G401 (cell line): ENCODE measurements at regions not wholly inside any gene's neighbourhood (a gene's known extent, or its start where the extent isn't known, plus 50 kb on each side); places are given as distances from the start of the nearest gene placed in this dataset.
"Not testable (repeated sequence)": the region's sequence is repeated elsewhere in the genome, so short reads cannot be mapped to it uniquely, and the experiment has no call there.

Source experiments
- DNase-seq: peaks from one replicate; pipeline ENCODE4 v3.0.0-alpha.2; 2015; ENCODE audit warnings: low spot score
- in situ Hi-C: cut with HindIII; loops from 2 replicates; pipeline ENCODE4 v1.10.0; 2016; ENCODE audit warnings: low sequenced_read_pairs, mixed read lengths

GRCh38 chr10:45106236-45106856 lies 105.6 kb downstream of the ZNF22 start:
- no peak for DNase-seq
- in situ Hi-C loops: no loop called here

GRCh38 chr10:45111509-45111908 lies 110.8 kb downstream of the ZNF22 start:
- no peak for DNase-seq
- in situ Hi-C loops: no loop called here

GRCh38 chr10:45117940-45118339 lies 117.2 kb downstream of the ZNF22 start:
- in situ Hi-C loops, DNase-seq: not testable (repeated sequence)

GRCh38 chr10:45118929-45119328 lies 118.2 kb downstream of the ZNF22 start:
- in situ Hi-C loops: no loop called here
- DNase-seq: no peak

DNA sequence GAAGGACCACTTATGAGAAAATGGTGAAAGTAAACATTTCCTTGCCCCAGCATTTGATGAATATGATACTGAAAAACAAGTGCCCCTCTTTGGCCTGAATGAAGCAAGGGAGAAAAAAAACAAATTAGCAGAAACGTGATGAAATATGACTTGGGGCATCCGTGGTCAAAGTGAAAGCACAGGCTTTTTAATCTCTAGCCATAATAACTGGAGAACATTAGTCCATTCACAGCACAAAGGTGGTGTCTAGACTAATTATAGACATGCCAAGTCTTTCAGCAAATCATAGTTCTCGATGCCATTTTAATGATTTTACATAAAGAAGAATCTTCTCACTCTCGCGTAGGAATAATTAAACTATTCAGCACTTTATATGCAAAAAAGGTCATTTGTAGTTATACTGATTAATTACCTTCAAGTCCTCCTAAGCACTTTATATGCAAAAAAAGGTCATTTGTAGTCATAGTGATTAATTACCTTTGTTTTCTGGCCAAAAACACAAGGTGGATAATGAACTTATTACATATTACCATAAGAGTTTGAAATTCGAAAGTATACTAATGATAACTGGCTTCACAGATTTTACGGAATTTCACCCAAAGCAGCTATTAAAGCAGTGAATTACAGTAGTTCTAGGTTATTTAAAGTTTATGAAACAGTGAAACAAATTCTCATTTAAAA lies 121.6 kb downstream of the ZNF22 start:
- in situ Hi-C loops, DNase-seq: not testable (repeated sequence)

DNA sequence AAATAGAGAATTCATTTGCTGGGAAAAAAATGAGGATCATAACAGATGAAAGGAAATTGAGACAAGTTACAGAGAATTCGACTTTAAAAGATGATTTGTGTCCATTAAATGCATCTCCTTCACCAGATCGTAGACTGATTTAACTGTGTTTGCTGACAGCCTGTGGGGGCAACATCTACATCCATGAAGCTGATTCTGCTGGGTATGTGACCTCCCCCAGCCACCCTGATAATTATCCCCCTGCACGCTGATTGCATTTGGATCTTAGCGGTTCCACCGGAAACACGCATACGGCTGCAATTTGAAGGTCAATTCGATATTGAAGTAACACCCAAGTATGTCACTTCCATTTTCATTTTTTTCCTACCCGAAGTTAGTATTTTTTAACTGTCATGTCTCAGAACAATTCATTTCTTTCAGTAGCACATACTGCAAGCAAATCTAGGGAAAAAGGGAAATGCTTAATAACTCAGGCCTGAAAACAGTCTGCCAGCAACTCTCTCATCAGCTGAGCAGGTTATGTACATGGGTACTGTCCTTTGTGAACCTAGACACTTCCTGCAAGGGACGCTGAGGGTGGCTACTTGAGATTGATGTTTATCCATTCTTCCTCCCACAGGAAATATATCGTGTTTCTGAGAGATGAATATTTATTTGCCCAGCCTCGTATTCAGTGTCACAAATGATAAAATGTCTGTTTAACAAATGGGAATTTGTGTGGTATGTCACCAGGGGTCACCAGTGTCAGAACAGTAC lies 134.9 kb downstream of the ZNF22 start:
- no peak for DNase-seq
- in situ Hi-C loops: no loop called here

- in situ Hi-C loops: no loop called here
- DNase-seq: no peak
Measured at GRCh38 chr10:45136256-45136655, 135.5 kb downstream of the ZNF22 start.

- in situ Hi-C loops: no loop called here
Measured at GRCh38 chr10:45144326-45145070, 143.8 kb downstream of the ZNF22 start.

DNA sequence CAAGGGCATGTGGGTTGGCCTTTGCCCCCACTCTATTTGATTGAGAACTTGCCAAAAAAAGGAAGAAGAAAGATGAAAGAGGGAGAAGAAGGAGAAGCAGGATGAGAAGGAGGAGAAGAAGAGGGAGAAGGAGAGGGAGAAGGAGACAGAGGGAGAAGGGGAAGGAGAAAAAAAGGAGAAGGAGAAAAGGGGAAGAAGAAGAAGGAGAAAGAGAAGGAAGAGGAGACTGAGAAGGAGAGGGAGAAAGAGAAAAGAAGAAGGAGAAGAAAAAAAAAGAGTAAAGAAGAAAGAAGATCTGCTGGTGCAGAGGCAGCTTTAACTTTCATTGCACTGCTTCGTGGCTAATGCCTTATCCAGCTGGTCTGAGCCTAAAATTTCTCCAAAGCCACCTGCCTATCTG lies 144.4 kb downstream of the ZNF22 start:
- not testable (repeated sequence) for DNase-seq

More at GRCh38 chr10:45144326-45145070, 143.8 kb downstream of the ZNF22 start:
- no peak for DNase-seq

DNA sequence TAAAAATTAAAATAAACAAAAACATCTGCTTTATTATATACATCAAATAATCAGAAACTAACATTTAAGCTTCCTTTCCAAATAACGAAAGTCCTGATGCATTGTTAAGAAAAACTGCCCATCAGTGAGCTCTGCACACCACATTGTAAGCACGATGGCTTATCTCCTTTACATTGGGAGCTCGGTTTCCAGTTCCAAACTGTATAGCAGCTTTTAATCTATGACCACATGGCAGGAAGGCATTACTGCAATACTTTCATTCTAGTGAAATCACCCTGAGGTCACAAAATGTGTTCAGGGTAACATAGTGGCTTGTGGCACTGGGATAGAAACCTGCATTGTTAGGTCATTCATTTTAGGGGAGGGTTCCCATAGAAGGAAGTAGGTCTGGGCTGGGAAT lies 146.3 kb downstream of the ZNF22 start:
- in situ Hi-C loops: no loop called here
- no peak for DNase-seq

More for the DNA sequence above, 144.4 kb downstream of the ZNF22 start:
- in situ Hi-C loops: not testable (repeated sequence)

DNA sequence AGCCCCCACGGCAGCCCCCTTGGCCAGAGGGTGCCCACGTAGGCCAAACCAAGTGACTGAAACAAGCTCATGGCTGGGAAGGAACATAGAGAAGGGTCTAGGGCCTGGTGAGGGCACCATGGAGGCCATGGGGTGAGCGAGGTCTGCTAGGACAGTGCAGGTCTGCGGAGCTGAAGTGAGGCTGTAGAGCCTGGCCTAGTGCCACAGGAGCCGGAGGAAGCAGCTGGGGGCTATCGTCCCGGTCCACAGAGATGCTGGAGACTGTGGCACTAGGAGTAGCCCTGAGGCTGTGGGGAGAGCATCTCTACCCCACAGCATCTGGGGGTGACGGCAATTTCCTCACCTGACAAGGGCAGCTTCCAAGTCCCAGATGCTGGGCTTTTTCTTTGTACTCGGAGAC lies 150.3 kb downstream of the ZNF22 start:
- in situ Hi-C loops: no loop called here
- no peak for DNase-seq

- in situ Hi-C loops: no loop called here
- DNase-seq: no peak
Measured at GRCh38 chr10:45151467-45152214, 150.9 kb downstream of the ZNF22 start.

GRCh38 chr10:45152726-45153125 lies 152.0 kb downstream of the ZNF22 start:
- no peak for DNase-seq
- in situ Hi-C loops: no loop called here

DNA sequence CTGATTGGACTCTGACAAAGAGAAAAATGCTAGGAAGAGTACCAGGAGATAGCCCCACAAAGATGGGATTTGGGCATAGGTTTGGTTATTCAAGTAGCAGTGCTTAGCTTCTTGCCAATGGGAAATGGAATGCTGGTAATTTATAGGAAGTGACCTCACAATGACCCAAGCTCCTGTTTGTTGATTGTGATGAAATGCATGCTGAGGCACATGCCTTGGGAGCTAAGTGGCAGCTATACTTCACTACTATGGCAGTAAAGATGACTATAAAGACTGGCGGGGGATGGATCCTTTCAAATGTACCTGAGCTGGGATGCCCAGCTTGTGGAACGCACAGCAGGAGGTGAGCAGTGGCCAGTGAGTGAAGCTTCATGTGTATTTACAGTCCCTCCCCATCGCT lies 153.8 kb downstream of the ZNF22 start:
- DNase-seq: no peak
- in situ Hi-C loops: no loop called here

DNA sequence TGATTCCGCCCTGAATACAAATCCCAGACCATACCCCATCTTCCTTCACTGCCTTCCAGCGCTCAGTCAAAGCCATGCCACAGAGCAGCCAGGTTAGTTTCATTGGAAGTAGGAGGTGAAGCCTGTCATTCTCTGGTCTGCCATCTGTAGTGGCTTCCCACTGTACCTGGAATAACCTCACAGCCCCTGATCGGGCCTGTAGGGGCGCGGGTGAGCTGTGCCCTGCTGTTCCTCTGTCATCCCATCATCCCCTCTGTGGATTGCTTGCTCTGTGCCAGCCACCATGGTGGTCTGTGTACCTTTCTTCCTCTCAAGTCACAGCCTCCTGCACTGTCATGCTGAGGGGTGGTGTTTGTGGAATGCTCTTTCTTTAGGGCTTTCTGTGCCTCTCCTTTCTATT lies 155.1 kb downstream of the ZNF22 start:
- no peak for DNase-seq
- in situ Hi-C loops: no loop called here

DNA sequence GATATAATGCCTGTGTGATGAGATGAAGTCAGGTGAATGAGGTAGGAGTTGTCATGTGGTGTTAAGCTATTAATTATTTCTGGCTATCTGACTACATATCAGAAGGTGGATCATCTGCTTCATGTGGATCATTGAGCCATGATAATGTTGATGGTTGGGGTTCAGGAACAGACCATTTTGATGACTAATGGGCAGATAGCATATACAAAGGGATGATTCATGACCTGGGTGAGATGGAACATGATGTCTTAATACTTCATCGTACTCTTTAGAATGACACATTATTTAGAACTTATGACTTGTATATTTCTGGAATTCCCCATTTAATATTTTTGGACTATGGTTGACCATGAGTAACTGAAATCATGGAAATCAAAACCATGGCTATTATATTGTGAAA lies 155.1 kb downstream of the OR13A1 start:
- no peak for DNase-seq
- in situ Hi-C loops: no loop called here

DNA sequence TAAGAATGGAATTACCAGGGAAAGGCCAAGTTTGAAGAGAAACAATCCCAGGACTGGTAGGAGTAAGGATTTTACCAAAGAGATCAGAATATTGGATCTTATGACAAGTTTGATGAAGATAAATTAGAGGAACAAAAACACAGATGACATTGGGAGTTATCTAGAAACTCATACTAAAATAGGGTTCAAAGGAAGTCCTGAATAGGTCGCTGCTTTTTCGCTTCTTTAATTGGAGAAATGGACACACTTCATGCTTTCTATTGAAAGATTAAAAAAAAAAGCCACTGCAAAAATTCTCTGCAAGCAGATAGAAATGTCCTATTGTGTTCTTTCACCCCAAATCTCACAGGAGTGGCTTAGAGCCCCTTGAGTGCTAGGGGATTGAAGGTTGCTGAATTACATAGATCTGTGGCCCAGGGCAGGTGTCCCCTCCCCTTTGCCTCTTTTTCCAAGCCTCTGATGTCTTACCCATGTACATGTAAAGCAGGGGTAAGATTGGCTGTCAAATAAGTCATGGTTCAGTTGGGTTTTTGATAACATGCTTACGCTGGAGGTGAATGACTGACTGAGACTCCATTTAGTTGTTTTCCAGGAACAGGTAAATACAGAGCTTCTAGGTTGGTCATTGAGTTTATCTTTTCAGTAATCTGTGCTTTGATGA lies 152.0 kb downstream of the OR13A1 start:
- in situ Hi-C loops: no loop called here
- DNase-seq: no peak

GRCh38 chr10:45175520-45176118 lies 139.8 kb downstream of the OR13A1 start:
- in situ Hi-C loops, DNase-seq: not testable (repeated sequence)
